Fibroblast of the aortic adventitia (primary cell): ENCODE measurements at regions not wholly inside any gene's neighbourhood (a gene's known extent, or its start where the extent isn't known, plus 50 kb on each side); places are given as distances from the start of the nearest gene placed in this dataset.
A peak's percentile ranks its signal among the peaks of the same experiment; 100 is the strongest.

Source experiments
- DNase-seq: peaks from one replicate; pipeline ENCODE4 v3.0.0-alpha.2; 2010; ENCODE audit warnings: low read depth
- H3K4me3 ChIP-seq: 2 replicates; pipeline ENCODE4 v1.5.1; 2011; ENCODE audit warnings: low read depth, mild to moderate bottlenecking, control low read depth, low read length, moderate library complexity
- TF ChIP-seq, protein P1 (sequence below): IDR thresholded peaks from 2 replicates; pipeline ENCODE4 v1.5.1; 2011; ENCODE audit warnings: mild to moderate bottlenecking, low read length, control low read depth, inconsistent platforms; ENCODE audit not compliant: insufficient read depth

DNA sequence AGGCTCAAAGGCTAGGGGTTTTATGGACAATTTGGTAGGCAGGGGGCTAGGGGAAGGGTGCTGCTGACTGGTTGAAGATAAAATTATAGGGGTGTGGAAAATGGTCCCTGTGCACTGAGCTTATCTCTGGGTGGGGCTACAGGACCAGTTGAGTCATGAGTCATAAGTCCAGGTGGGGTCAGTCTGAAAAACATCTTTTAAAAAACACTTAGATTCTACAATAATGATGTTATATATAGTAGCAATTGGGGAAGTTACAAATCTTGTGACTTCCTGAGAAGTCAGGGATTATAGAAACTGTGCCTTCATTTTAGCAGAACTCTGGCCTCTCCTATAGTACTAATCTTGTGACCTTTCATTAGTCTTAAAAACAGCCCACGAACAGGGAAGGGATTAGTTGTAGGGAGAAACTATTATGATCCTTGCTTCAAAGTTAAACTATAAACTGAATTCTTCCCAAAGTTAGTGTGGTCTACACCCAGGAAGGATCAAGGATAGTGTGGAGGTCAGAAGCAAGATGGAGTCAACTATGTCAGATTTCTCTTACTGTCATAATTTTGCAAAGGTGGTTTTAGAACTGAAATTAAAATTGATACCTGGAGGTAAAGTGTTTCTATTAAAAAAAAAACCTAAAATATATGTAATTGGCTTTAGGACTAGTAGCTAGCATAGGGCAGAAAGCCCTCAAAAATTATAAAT is 130.1 kb downstream of the P2RY1 start:
- TF ChIP-seq, protein P1, sequence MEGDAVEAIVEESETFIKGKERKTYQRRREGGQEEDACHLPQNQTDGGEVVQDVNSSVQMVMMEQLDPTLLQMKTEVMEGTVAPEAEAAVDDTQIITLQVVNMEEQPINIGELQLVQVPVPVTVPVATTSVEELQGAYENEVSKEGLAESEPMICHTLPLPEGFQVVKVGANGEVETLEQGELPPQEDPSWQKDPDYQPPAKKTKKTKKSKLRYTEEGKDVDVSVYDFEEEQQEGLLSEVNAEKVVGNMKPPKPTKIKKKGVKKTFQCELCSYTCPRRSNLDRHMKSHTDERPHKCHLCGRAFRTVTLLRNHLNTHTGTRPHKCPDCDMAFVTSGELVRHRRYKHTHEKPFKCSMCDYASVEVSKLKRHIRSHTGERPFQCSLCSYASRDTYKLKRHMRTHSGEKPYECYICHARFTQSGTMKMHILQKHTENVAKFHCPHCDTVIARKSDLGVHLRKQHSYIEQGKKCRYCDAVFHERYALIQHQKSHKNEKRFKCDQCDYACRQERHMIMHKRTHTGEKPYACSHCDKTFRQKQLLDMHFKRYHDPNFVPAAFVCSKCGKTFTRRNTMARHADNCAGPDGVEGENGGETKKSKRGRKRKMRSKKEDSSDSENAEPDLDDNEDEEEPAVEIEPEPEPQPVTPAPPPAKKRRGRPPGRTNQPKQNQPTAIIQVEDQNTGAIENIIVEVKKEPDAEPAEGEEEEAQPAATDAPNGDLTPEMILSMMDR, result no peak

DNA sequence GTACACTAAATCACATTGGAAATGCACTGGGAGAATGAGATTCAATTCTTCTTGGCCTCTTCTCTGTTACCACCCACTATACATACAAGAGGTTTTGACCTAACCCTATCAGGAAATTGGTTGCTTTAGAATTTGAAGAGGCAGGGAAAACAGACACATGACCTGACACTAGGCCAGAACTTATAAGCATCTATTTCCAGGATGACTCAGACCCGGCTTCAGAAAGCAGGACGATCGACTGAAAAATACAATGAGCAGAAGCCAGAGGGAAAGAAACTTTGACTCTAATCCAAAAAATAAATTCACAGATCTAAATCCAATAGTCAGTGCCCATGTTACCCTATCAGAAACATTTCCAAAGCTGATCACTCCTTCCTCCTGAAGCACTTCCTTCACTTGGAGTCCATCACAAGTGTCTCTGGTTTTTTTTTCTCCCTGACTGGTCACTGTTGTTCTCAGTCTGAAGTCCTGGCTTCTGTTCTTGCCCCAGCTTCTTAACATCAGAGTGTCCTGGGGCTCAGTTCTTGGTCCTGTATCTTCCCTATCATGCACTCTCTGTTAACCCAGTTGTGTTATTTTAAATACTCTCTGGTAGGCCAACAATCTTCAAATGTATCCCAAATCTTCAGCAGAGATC is 133.6 kb downstream of the P2RY1 start:
- TF ChIP-seq, protein P1, result no peak
- H3K4me3 ChIP-seq, result no peak overlapping the region
- peak; percentile 60 for DNase-seq

More for the DNA sequence above, 130.1 kb downstream of the P2RY1 start:
- no peak for DNase-seq
- no peak overlapping the region for H3K4me3 ChIP-seq

DNA sequence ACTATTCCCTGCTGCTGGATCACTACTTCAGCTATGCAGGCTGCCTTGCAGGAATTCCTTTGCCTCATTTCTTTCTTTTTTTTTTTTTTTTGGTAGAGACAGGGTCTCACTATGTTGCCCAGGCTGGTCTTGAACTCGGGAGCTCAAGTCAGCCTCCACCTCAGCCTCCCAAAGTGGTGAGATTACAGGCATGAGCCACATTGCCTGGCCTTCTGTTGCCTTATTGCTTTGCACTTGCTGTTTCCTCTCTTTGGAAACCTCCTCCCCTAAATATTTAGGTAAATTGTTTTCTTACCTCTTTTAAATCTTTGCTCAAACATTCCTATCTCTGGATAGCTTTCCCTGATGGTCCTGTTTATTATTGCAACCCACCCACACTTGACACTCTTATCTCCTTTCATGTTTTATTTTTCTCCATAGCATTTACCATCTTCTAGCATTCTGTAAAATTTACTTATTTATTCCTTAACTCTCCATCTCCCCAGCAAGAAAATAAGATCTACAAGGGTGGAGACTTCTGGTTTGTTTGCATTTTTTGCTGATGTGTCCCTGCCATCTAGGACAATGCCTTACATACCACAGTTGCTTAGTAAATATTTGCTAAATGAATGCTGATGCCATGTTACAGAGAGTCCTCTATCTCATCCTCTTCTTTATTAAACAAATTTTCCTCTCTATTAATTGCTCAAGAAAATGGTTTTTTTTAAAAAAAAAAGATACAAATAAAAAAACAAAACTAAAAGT is 134.8 kb downstream of the P2RY1 start:
- DNase-seq, result peak; percentile 25

DNA sequence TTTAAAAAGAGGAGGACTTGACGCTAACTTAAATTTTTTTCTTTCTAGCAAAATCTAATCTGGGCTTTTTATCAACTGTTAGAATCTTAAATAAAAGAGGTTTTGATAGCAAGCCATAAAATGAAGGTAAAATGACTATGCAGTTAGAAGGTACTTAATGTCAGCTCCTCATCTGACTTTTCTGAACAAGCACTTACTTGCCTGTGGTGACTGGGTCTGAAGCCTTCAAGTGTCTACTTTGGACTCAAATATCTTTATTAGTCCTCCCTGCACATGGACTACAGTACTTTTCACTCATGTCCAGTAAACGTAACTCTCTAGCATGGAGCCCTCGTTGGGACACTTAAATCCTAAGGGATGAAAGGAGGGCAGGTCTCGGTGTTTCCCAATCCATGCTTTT is 135.9 kb downstream of the P2RY1 start:
- TF ChIP-seq, protein P1, result no peak
- no peak for DNase-seq
- no peak overlapping the region for H3K4me3 ChIP-seq

More for the DNA sequence above, 134.8 kb downstream of the P2RY1 start:
- H3K4me3 ChIP-seq, result no peak overlapping the region
- TF ChIP-seq, protein P1, result no peak

DNA sequence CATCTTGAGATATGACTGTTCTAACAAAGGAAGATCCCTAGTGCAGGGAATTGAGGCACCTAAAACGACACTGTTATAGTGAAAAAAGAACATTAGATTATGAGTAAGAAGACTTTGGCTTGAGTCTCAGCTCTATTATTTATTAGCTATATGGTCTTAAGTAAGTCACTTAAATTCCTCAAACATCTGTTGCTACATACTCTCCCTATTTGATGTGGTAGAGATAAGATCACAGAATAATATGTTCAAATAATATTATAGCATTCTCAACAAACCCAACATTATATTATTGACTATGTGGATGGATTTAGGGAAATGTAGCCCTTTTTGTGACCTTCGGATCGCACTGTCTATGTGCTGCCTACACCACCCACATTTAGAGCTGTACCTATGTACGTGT is 136.9 kb downstream of the P2RY1 start:
- H3K4me3 ChIP-seq, result no peak overlapping the region
- no peak for DNase-seq
- TF ChIP-seq, protein P1, result no peak

DNA sequence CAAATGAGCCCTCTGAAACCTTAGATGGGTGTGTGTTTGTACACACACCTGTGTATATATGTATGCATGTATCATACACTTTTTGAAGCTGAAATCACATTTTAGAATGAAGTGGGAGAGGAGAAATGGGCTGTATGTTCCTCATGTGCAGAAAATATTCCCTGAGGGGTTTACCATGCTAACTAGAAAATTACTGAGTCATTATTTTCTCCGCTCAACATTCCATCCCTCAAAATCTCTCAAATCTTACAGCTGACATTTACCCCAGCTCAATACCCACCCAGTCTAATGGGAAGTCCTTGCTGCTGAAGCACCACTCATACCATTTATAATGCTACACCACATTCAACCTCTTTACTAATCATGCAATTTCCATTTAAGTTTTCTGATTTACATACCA is 138.6 kb downstream of the P2RY1 start:
- no peak overlapping the region for H3K4me3 ChIP-seq
- DNase-seq, result no peak
- TF ChIP-seq, protein P1, result no peak
